ENCODE measurements at regions not wholly inside any gene's neighbourhood (a gene's known extent, or its start where the extent isn't known, plus 50 kb on each side); places are given as distances from the start of the nearest gene placed in this dataset.

DNA sequence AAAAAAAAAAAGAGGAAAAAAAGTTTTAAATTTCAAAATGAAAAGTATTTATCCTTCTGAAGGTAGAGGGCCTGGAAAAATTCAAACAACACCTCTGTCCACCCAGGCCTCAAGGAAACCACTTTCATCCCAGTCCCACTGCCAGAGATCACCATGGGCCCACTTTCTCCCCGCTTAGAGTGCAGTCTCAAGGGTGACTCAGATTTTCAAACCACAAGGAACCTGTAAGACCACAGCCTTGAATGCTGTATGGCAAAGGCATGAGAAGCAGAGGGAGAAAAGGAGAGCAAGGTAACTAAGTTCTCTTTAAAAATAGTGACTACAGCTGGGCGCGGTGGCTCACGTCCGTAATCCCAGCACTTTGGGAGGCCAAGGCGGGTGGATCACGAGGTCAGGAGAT lies 87.9 kb upstream of the PACRGL start:
- Histone ChIP-seq H3K4me3 (ENCODE audit: low read depth, low read length, poor library complexity, severe bottlenecking) (no peak overlapping the region), H3K9me2 (ENCODE audit: insufficient read depth, low read length) (no peaks in the 10 kb centered on the region), H3K9me3 (ENCODE audit: low read length) (no peaks in the 10 kb centered on the region), H3K36me3 (ENCODE audit: insufficient read depth, low read length) (no peaks in the 10 kb centered on the region), H3K4me1 (ENCODE audit: insufficient read depth, low read length, poor library complexity, severe bottlenecking) (no peaks in the 10 kb centered on the region), H3K27ac (ENCODE audit: low read depth, low read length, poor library complexity, severe bottlenecking) (no peak overlapping the region), H3K79me2 (ENCODE audit: insufficient read depth, low read depth, low read length) (no peaks in the 10 kb centered on the region), H3K4me2 (ENCODE audit: low read length) (no peak overlapping the region), H4K20me1 (ENCODE audit: insufficient read depth, low read length) (no peaks in the 10 kb centered on the region), H2AFZ (ENCODE audit: low read length) (no peak overlapping the region)
- CTCF ChIA-PET (ENCODE audit: unreplicated experiment), result no interaction called here
- intact Hi-C loops (cut with micrococcal nuclease; ENCODE audit: unreplicated experiment), result no loop called here
- POLR2A ChIA-PET, result no interaction called here
- no TSS peak for BruUV-seq (replicated peaks)
- TF ChIP-seq, protein P1, sequence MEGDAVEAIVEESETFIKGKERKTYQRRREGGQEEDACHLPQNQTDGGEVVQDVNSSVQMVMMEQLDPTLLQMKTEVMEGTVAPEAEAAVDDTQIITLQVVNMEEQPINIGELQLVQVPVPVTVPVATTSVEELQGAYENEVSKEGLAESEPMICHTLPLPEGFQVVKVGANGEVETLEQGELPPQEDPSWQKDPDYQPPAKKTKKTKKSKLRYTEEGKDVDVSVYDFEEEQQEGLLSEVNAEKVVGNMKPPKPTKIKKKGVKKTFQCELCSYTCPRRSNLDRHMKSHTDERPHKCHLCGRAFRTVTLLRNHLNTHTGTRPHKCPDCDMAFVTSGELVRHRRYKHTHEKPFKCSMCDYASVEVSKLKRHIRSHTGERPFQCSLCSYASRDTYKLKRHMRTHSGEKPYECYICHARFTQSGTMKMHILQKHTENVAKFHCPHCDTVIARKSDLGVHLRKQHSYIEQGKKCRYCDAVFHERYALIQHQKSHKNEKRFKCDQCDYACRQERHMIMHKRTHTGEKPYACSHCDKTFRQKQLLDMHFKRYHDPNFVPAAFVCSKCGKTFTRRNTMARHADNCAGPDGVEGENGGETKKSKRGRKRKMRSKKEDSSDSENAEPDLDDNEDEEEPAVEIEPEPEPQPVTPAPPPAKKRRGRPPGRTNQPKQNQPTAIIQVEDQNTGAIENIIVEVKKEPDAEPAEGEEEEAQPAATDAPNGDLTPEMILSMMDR (conservative IDR thresholded peaks at IDR 0.05; ENCODE audit: low read length), result no peak
- no peak for TF ChIP-seq EZH2phosphoT487 (IDR thresholded peaks at IDR 0.05; ENCODE audit: borderline replicate concordance, low read depth, low read length)
- no peak for DNase-seq (ENCODE audit: low spot score)

DNA sequence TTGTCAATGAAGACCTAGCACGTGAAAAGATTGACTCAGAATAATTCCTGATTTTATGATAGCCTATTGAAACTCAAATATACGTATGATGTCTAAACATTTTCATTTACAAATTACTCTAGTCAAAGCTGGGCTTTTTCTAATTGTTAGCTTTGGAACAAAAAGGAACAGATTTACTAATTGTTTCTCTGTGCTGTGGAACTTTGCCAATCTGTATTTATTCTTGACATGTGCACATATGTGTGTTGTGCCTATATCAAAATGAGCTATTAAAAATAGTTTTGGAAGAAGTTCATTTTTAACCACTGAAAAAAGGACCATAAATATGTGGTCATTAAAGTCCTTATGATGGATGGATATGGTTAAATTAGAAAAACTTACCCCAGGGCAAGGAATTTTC lies 85.4 kb upstream of the PACRGL start:
- Histone ChIP-seq H4K20me1 (ENCODE audit: insufficient read depth, low read length) (no peaks in the 10 kb centered on the region), H3K4me1 (ENCODE audit: insufficient read depth, low read length, poor library complexity, severe bottlenecking) (no peaks in the 10 kb centered on the region), H3K9me2 (ENCODE audit: insufficient read depth, low read length) (no peaks in the 10 kb centered on the region), H3K79me2 (ENCODE audit: insufficient read depth, low read depth, low read length) (no peaks in the 10 kb centered on the region), H3K4me2 (ENCODE audit: low read length) (no peak overlapping the region), H2AFZ (ENCODE audit: low read length) (no peak overlapping the region), H3K4me3 (ENCODE audit: low read depth, low read length, poor library complexity, severe bottlenecking) (no peak overlapping the region), H3K27ac (ENCODE audit: low read depth, low read length, poor library complexity, severe bottlenecking) (no peak overlapping the region), H3K9me3 (ENCODE audit: low read length) (no peaks in the 10 kb centered on the region), H3K36me3 (ENCODE audit: insufficient read depth, low read length) (no peaks in the 10 kb centered on the region)
- no peak for TF ChIP-seq EZH2phosphoT487 (IDR thresholded peaks at IDR 0.05; ENCODE audit: borderline replicate concordance, low read depth, low read length)
- TF ChIP-seq, protein P1 (conservative IDR thresholded peaks at IDR 0.05; ENCODE audit: low read length), result no peak
- BruUV-seq (replicated peaks), result no TSS peak
- ChIA-PET CTCF (ENCODE audit: unreplicated experiment) (no interaction called here), POLR2A (interaction anchor here (0.7 kb wide), 1 partner anchor 69 kb away, joined by 3 read pairs; no protein-coding TSS in a partner anchor)
- no peak for DNase-seq (ENCODE audit: low spot score)
- intact Hi-C loops (cut with micrococcal nuclease; ENCODE audit: unreplicated experiment), result no loop called here

DNA sequence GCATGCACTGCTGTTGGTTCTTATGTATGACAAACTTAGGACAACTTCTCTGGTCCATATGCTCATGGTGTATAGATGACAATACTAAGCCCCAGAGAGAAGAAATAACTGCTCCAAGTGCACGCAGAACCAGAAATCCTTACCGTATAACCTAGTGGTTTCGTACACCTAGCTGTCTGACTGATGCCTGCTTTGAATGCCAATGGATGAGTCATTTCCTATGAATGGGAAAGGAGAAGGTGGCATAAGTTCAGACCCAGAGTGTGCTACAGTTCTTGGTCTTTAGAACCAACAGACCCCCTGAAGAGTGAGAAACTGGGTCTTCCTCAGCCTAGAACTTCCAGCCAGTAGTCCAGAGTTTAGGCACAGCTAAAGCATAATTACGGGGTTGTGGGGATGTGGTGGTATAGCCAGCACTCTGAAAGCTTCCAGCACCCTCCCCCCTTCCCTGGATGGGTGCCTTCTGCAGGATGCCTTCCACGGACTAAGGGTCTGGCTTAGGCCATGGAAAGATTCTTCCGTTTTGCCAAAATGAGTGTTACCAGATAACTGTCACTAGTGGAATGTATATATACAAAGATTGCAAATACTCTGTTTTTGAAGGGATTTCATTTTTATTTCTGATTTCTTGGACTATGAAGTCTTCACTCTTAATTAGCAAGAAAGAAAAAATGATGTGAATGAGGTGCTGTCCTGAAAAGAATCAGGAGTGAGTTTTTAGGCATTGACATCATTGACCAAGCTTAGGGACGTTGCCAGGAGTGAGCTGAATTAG lies 84.6 kb upstream of the PACRGL start:
- Histone ChIP-seq H3K9me3 (ENCODE audit: low read length) (no peaks in the 10 kb centered on the region), H4K20me1 (ENCODE audit: insufficient read depth, low read length) (no peaks in the 10 kb centered on the region), H3K27ac (ENCODE audit: low read depth, low read length, poor library complexity, severe bottlenecking) (no peak overlapping the region), H2AFZ (ENCODE audit: low read length) (no peak overlapping the region), H3K4me3 (ENCODE audit: low read depth, low read length, poor library complexity, severe bottlenecking) (no peak overlapping the region), H3K36me3 (ENCODE audit: insufficient read depth, low read length) (no peaks in the 10 kb centered on the region), H3K79me2 (ENCODE audit: insufficient read depth, low read depth, low read length) (no peaks in the 10 kb centered on the region), H3K9me2 (ENCODE audit: insufficient read depth, low read length) (no peaks in the 10 kb centered on the region), H3K4me2 (ENCODE audit: low read length) (no peak overlapping the region), H3K4me1 (ENCODE audit: insufficient read depth, low read length, poor library complexity, severe bottlenecking) (no peaks in the 10 kb centered on the region)
- no TSS peak for BruUV-seq (replicated peaks)
- ChIA-PET CTCF (ENCODE audit: unreplicated experiment) (no interaction called here), POLR2A (interaction anchor here (0.7 kb wide), 1 partner anchor 9 kb away, joined by 3 read pairs; no protein-coding TSS in a partner anchor)
- TF ChIP-seq, protein P1 (conservative IDR thresholded peaks at IDR 0.05; ENCODE audit: low read length), result no peak
- TF ChIP-seq EZH2phosphoT487 (IDR thresholded peaks at IDR 0.05; ENCODE audit: borderline replicate concordance, low read depth, low read length), result no peak
- DNase-seq (ENCODE audit: low spot score), result no peak
- intact Hi-C loops (cut with micrococcal nuclease; ENCODE audit: unreplicated experiment), result no loop called here

Data from OCI-LY7 (cell line).